ENCODE measurements at regions not wholly inside any gene's neighbourhood (a gene's known extent, or its start where the extent isn't known, plus 50 kb on each side); places are given as distances from the start of the nearest gene placed in this dataset.

DNA sequence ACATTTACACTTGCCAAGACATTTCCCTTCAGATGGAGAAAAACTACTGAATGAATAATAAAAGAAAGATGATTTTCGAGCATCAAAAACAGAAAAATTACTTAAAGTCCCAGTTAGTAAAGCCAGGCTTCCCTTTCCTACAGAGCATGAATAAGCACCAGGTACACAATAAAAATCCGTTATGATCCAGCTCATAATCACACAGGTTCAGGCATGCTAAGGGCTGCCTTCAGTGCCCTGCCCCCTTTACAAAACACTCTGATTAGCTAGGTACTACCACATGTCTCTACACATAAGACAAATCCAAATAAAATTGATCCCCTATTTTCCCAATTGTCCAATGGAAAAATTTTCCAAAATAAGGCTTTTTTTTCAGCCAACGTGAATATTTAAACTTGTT is 413.2 kb upstream of the LRATD1 start:
- Histone ChIP-seq H3K9me3 (ENCODE audit: control insufficient read depth, insufficient read depth, low read depth, low read length) (no peaks in the 10 kb centered on the region), H3K27me3 (ENCODE audit: control insufficient read depth, insufficient read depth, low read length) (no peaks in the 10 kb centered on the region), H4K20me1 (ENCODE audit: control insufficient read depth, extremely low read depth, insufficient read depth, low read length) (no peaks in the 10 kb centered on the region), H3K9ac (ENCODE audit: insufficient read depth, low read length) (no peak overlapping the region), H2AFZ (ENCODE audit: low read length) (no peak overlapping the region), H3K27ac (ENCODE audit: insufficient read depth, low read length) (no peak overlapping the region), H3K4me2 (ENCODE audit: extremely low read depth, insufficient read depth, low read length) (no peak overlapping the region), H3K4me1 (ENCODE audit: control insufficient read depth, extremely low read depth, insufficient read depth, low read length) (no peaks in the 10 kb centered on the region), H3K79me2 (ENCODE audit: control insufficient read depth, insufficient read depth, low read length) (no peaks in the 10 kb centered on the region), H3K4me3 (replicated peaks in 1 of 4; ENCODE audit: control extremely low read depth in 1 of 4, insufficient read depth in 1 of 4, low read depth in 3 of 4, low read length in 4 of 4) (no peak overlapping the region), H3K36me3 (ENCODE audit: control insufficient read depth, insufficient read depth, low read length) (no peaks in the 10 kb centered on the region)
- TF ChIP-seq, protein P1, sequence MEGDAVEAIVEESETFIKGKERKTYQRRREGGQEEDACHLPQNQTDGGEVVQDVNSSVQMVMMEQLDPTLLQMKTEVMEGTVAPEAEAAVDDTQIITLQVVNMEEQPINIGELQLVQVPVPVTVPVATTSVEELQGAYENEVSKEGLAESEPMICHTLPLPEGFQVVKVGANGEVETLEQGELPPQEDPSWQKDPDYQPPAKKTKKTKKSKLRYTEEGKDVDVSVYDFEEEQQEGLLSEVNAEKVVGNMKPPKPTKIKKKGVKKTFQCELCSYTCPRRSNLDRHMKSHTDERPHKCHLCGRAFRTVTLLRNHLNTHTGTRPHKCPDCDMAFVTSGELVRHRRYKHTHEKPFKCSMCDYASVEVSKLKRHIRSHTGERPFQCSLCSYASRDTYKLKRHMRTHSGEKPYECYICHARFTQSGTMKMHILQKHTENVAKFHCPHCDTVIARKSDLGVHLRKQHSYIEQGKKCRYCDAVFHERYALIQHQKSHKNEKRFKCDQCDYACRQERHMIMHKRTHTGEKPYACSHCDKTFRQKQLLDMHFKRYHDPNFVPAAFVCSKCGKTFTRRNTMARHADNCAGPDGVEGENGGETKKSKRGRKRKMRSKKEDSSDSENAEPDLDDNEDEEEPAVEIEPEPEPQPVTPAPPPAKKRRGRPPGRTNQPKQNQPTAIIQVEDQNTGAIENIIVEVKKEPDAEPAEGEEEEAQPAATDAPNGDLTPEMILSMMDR (conservative IDR thresholded peaks at IDR 0.05 in 1 of 2, IDR thresholded peaks at IDR 0.05 in 1 of 2; ENCODE audit: low read depth in 1 of 2, low read length in 2 of 2), result no peak
- no peak for TF ChIP-seq EZH2 (IDR thresholded peaks at IDR 0.05; ENCODE audit: low read length, missing control alignments)
- no peak for DNase-seq (ENCODE audit: low read depth in 2 of 2)

DNA sequence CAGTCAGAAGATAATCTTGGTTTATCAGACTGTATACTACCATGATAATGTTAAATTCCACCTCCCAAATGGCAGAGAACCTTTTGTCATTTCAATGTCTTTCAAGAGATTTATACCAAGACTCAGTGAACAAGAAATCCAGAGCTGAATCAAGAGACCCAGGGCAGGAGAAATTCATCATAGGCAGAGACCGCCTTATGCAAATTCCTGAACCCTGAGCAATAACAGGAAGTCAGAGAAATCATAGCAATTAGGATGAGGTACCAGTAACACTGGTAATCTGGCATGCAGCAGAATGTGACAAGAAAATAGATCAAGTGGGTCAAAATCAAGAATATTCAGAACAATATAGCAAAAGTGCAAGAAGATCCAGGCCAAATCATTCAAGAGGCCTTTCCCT is 412.4 kb upstream of the LRATD1 start:
- no peaks in the 10 kb centered on the region for H3K27me3 ChIP-seq (ENCODE audit: control insufficient read depth, insufficient read depth, low read length)
- H3K4me2 ChIP-seq (ENCODE audit: extremely low read depth, insufficient read depth, low read length), result no peak overlapping the region
- H3K36me3 ChIP-seq (ENCODE audit: control insufficient read depth, insufficient read depth, low read length), result no peaks in the 10 kb centered on the region
- no peaks in the 10 kb centered on the region for H3K4me1 ChIP-seq (ENCODE audit: control insufficient read depth, extremely low read depth, insufficient read depth, low read length)
- no peak for TF ChIP-seq EZH2 (IDR thresholded peaks at IDR 0.05; ENCODE audit: low read length, missing control alignments)
- TF ChIP-seq, protein P1 (conservative IDR thresholded peaks at IDR 0.05 in 1 of 2, IDR thresholded peaks at IDR 0.05 in 1 of 2; ENCODE audit: low read depth in 1 of 2, low read length in 2 of 2), result no peak
- no peak overlapping the region for H3K9ac ChIP-seq (ENCODE audit: insufficient read depth, low read length)
- no peak overlapping the region for H2AFZ ChIP-seq (ENCODE audit: low read length)
- DNase-seq (ENCODE audit: low read depth in 2 of 2), result peak; percentile 18 to 38
- H4K20me1 ChIP-seq (ENCODE audit: control insufficient read depth, extremely low read depth, insufficient read depth, low read length), result no peaks in the 10 kb centered on the region
- no peak overlapping the region for H3K27ac ChIP-seq (ENCODE audit: insufficient read depth, low read length)
- no peak overlapping the region for H3K4me3 ChIP-seq (replicated peaks in 1 of 4; ENCODE audit: control extremely low read depth in 1 of 4, insufficient read depth in 1 of 4, low read depth in 3 of 4, low read length in 4 of 4)
- no peaks in the 10 kb centered on the region for H3K9me3 ChIP-seq (ENCODE audit: control insufficient read depth, insufficient read depth, low read depth, low read length)
- no peaks in the 10 kb centered on the region for H3K79me2 ChIP-seq (ENCODE audit: control insufficient read depth, insufficient read depth, low read length)

DNA sequence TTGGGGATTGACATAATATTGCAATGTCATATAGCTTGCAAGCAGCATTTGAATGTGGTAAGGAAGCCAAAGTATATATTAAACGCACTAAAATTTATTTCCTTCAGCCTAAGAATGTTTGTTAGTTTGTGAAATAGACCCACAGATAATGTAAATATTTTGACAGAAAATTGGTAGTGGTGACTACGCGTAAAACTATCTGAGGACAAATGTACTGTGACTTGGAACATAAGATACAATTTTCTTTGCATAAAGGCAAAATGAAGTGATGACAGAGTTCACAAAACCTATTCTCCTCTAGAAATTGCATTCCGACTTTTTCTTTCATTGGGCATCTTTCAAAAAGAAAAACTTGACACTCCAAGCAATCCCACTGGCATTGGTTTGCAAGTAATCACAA is 411.1 kb upstream of the LRATD1 start:
- Histone ChIP-seq H3K9ac (ENCODE audit: insufficient read depth, low read length) (no peak overlapping the region), H4K20me1 (ENCODE audit: control insufficient read depth, extremely low read depth, insufficient read depth, low read length) (no peaks in the 10 kb centered on the region), H3K4me2 (ENCODE audit: extremely low read depth, insufficient read depth, low read length) (no peak overlapping the region), H3K36me3 (ENCODE audit: control insufficient read depth, insufficient read depth, low read length) (no peaks in the 10 kb centered on the region), H3K27me3 (ENCODE audit: control insufficient read depth, insufficient read depth, low read length) (no peaks in the 10 kb centered on the region), H3K79me2 (ENCODE audit: control insufficient read depth, insufficient read depth, low read length) (no peaks in the 10 kb centered on the region), H3K27ac (ENCODE audit: insufficient read depth, low read length) (no peak overlapping the region), H3K9me3 (ENCODE audit: control insufficient read depth, insufficient read depth, low read depth, low read length) (no peaks in the 10 kb centered on the region), H3K4me1 (ENCODE audit: control insufficient read depth, extremely low read depth, insufficient read depth, low read length) (no peaks in the 10 kb centered on the region), H3K4me3 (replicated peaks in 1 of 4; ENCODE audit: control extremely low read depth in 1 of 4, insufficient read depth in 1 of 4, low read depth in 3 of 4, low read length in 4 of 4) (no peak overlapping the region), H2AFZ (ENCODE audit: low read length) (no peak overlapping the region)
- DNase-seq (ENCODE audit: low read depth in 2 of 2), result peak in 1 of 2 donors; percentile 29
- TF ChIP-seq, protein P1 (conservative IDR thresholded peaks at IDR 0.05 in 1 of 2, IDR thresholded peaks at IDR 0.05 in 1 of 2; ENCODE audit: low read depth in 1 of 2, low read length in 2 of 2), result no peak
- no peak for TF ChIP-seq EZH2 (IDR thresholded peaks at IDR 0.05; ENCODE audit: low read length, missing control alignments)
